ENCODE measurements at regions not wholly inside any gene's neighbourhood (a gene's known extent, or its start where the extent isn't known, plus 50 kb on each side); places are given as distances from the start of the nearest gene placed in this dataset.

GRCh38 chr4:149108626-149109025, 666.4 kb upstream of the NR3C2 start:
- no peaks in the 10 kb centered on the region for H3K4me1 ChIP-seq (ENCODE audit: control insufficient read depth, insufficient read depth, low read length)
- no peaks in the 10 kb centered on the region for H3K27me3 ChIP-seq (ENCODE audit: control insufficient read depth, insufficient read depth, low read length)
- H3K9ac ChIP-seq (ENCODE audit: low read length): no peak overlapping the region
- no peaks in the 10 kb centered on the region for H3K36me3 ChIP-seq (ENCODE audit: control insufficient read depth, insufficient read depth, low read length)
- no peak overlapping the region for H3K27ac ChIP-seq (ENCODE audit: low read depth, low read length)
- no peak overlapping the region for H3K4me3 ChIP-seq (ENCODE audit: low read length)

DNA sequence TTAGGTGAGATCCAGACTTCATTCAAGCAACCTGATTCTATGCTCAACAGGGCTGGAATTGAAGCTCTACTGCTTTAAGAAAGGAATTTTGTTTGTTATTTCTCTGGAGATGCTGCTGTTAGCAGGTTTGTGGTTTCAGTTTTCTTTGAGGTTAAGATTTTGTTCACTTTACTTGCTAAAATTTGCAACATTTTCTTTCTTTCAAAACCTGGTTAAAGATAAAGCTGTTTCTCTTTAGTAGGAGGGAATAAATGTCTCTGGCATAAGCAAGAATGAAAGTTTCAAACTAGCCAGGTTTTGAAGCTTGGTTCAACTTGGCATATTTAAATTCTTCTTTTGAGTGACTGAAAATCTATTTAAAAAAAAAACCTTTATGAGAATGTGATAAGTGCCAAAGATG, 660.6 kb upstream of the NR3C2 start:
- Histone ChIP-seq H3K36me3 (ENCODE audit: control insufficient read depth, insufficient read depth, low read length) (no peaks in the 10 kb centered on the region), H3K4me1 (ENCODE audit: control insufficient read depth, insufficient read depth, low read length) (no peaks in the 10 kb centered on the region), H3K4me3 (ENCODE audit: low read length) (no peak overlapping the region), H3K9ac (ENCODE audit: low read length) (no peak overlapping the region), H3K27ac (ENCODE audit: low read depth, low read length) (no peak overlapping the region), H3K27me3 (ENCODE audit: control insufficient read depth, insufficient read depth, low read length) (no peaks in the 10 kb centered on the region)

DNA sequence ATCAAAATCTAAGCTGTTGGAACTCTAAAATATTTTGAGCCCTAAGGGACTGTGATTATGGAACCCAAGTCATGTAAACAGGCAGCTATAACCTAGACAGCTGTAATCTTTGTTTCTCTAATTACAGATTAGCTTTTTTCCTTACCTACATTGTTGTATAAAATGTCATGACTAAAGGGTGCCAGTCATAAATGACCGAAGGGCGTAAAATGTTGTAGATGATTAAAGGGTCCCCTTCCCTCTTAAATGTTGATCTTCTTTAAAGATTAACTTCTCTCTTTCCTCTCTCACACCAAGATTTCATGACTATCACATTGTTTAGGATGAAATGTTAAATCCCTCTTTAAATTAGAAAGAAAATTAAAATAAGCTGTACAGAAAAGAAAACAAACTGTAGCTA, 659.4 kb upstream of the NR3C2 start:
- H3K27me3 ChIP-seq (ENCODE audit: control insufficient read depth, insufficient read depth, low read length): no peaks in the 10 kb centered on the region
- no peak overlapping the region for H3K27ac ChIP-seq (ENCODE audit: low read depth, low read length)
- no peak overlapping the region for H3K9ac ChIP-seq (ENCODE audit: low read length)
- no peak overlapping the region for H3K4me3 ChIP-seq (ENCODE audit: low read length)
- no peaks in the 10 kb centered on the region for H3K4me1 ChIP-seq (ENCODE audit: control insufficient read depth, insufficient read depth, low read length)
- H3K36me3 ChIP-seq (ENCODE audit: control insufficient read depth, insufficient read depth, low read length): no peaks in the 10 kb centered on the region

- no peak overlapping the region for H3K27ac ChIP-seq (ENCODE audit: low read depth, low read length)
- no peaks in the 10 kb centered on the region for H3K36me3 ChIP-seq (ENCODE audit: control insufficient read depth, insufficient read depth, low read length)
- H3K9ac ChIP-seq (ENCODE audit: low read length): no peak overlapping the region
- H3K4me1 ChIP-seq (ENCODE audit: control insufficient read depth, insufficient read depth, low read length): no peaks in the 10 kb centered on the region
- no peaks in the 10 kb centered on the region for H3K27me3 ChIP-seq (ENCODE audit: control insufficient read depth, insufficient read depth, low read length)
- H3K4me3 ChIP-seq (ENCODE audit: low read length): no peak overlapping the region
These were observed 653.6 kb upstream of the NR3C2 start for GRCh38 chr4:149095811-149096210.

GRCh38 chr4:149095001-149095400, 652.8 kb upstream of the NR3C2 start:
- no peaks in the 10 kb centered on the region for H3K4me1 ChIP-seq (ENCODE audit: control insufficient read depth, insufficient read depth, low read length)
- no peaks in the 10 kb centered on the region for H3K36me3 ChIP-seq (ENCODE audit: control insufficient read depth, insufficient read depth, low read length)
- no peaks in the 10 kb centered on the region for H3K27me3 ChIP-seq (ENCODE audit: control insufficient read depth, insufficient read depth, low read length)

GRCh38 chr4:149084144-149084543, 641.9 kb upstream of the NR3C2 start:
- Histone ChIP-seq H3K9ac (ENCODE audit: low read length) (no peak overlapping the region), H3K27me3 (ENCODE audit: control insufficient read depth, insufficient read depth, low read length) (no peaks in the 10 kb centered on the region), H3K4me1 (ENCODE audit: control insufficient read depth, insufficient read depth, low read length) (no peaks in the 10 kb centered on the region), H3K27ac (ENCODE audit: low read depth, low read length) (no peak overlapping the region), H3K36me3 (ENCODE audit: control insufficient read depth, insufficient read depth, low read length) (no peaks in the 10 kb centered on the region), H3K4me3 (ENCODE audit: low read length) (no peak overlapping the region)

More at GRCh38 chr4:149095001-149095400, 652.8 kb upstream of the NR3C2 start:
- no peak overlapping the region for H3K27ac ChIP-seq (ENCODE audit: low read depth, low read length)
- H3K9ac ChIP-seq (ENCODE audit: low read length): no peak overlapping the region
- H3K4me3 ChIP-seq (ENCODE audit: low read length): no peak overlapping the region

DNA sequence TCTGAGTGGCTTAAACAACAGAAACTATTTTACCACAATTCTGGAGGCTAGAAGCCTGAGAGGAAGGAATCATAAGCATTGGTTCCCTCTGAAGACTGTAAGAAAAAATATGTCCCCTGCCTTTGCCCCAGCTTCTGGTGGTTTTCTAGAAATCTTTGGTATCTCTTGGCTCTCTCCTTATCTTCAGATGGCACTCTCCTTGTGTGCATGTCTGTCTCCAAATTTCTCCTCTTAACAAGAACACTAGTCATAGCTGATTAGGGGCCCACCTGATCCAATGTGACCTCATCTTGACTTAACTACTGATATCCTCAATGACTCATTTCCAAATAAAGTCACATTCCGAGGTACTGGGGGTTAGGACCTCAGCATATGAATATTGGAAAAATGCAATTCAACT, 635.0 kb upstream of the NR3C2 start:
- H3K4me1 ChIP-seq (ENCODE audit: control insufficient read depth, insufficient read depth, low read length): peaks cover 2% of the 10 kb centered on the region
- H3K36me3 ChIP-seq (ENCODE audit: control insufficient read depth, insufficient read depth, low read length): no peaks in the 10 kb centered on the region
- H3K27ac ChIP-seq (ENCODE audit: low read depth, low read length): no peak overlapping the region
- no peak overlapping the region for H3K9ac ChIP-seq (ENCODE audit: low read length)
- no peak overlapping the region for H3K4me3 ChIP-seq (ENCODE audit: low read length)
- H3K27me3 ChIP-seq (ENCODE audit: control insufficient read depth, insufficient read depth, low read length): no peaks in the 10 kb centered on the region

- H3K36me3 ChIP-seq (ENCODE audit: control insufficient read depth, insufficient read depth, low read length): no peaks in the 10 kb centered on the region
These were observed 634.2 kb upstream of the NR3C2 start for GRCh38 chr4:149076401-149076800.

GRCh38 chr4:149072384-149072783, 630.2 kb upstream of the NR3C2 start:
- H3K4me1 ChIP-seq (ENCODE audit: control insufficient read depth, insufficient read depth, low read length): peaks cover 2% of the 10 kb centered on the region
- H3K9ac ChIP-seq (ENCODE audit: low read length): no peak overlapping the region
- H3K27me3 ChIP-seq (ENCODE audit: control insufficient read depth, insufficient read depth, low read length): no peaks in the 10 kb centered on the region
- no peak overlapping the region for H3K27ac ChIP-seq (ENCODE audit: low read depth, low read length)
- no peak overlapping the region for H3K4me3 ChIP-seq (ENCODE audit: low read length)
- no peaks in the 10 kb centered on the region for H3K36me3 ChIP-seq (ENCODE audit: control insufficient read depth, insufficient read depth, low read length)

More at GRCh38 chr4:149076401-149076800, 634.2 kb upstream of the NR3C2 start:
- Histone ChIP-seq H3K9ac (ENCODE audit: low read length) (no peak overlapping the region), H3K4me3 (ENCODE audit: low read length) (no peak overlapping the region), H3K4me1 (ENCODE audit: control insufficient read depth, insufficient read depth, low read length) (peaks cover 2% of the 10 kb centered on the region), H3K27ac (ENCODE audit: low read depth, low read length) (no peak overlapping the region), H3K27me3 (ENCODE audit: control insufficient read depth, insufficient read depth, low read length) (no peaks in the 10 kb centered on the region)

GRCh38 chr4:149065753-149066152, 623.5 kb upstream of the NR3C2 start:
- Histone ChIP-seq H3K27me3 (ENCODE audit: control insufficient read depth, insufficient read depth, low read length) (no peaks in the 10 kb centered on the region), H3K27ac (ENCODE audit: low read depth, low read length) (no peak overlapping the region), H3K36me3 (ENCODE audit: control insufficient read depth, insufficient read depth, low read length) (no peaks in the 10 kb centered on the region)

DNA sequence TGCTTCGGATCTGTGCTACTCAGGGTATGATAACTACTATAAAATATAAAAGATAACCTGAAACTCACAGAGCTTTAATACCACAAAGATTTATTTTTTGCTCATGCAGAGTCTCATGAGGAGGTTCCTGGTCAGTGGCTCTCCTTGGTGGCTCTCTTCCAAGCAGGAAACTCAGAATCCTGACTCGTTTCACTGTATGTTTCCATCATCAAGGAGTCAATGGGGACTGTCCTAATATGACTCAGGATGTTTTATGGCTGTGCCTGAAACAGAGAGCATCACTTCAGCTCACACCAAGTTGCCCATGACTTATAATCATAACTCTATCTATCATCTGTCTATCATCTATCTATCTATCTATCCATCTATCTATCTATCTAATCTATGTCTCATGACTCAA, 620.8 kb upstream of the NR3C2 start:
- Histone ChIP-seq H3K9ac (ENCODE audit: low read length) (no peak overlapping the region), H3K27me3 (ENCODE audit: control insufficient read depth, insufficient read depth, low read length) (no peaks in the 10 kb centered on the region), H3K4me1 (ENCODE audit: control insufficient read depth, insufficient read depth, low read length) (no peaks in the 10 kb centered on the region), H3K36me3 (ENCODE audit: control insufficient read depth, insufficient read depth, low read length) (no peaks in the 10 kb centered on the region), H3K27ac (ENCODE audit: low read depth, low read length) (no peak overlapping the region), H3K4me3 (ENCODE audit: low read length) (no peak overlapping the region)

More at GRCh38 chr4:149065753-149066152, 623.5 kb upstream of the NR3C2 start:
- Histone ChIP-seq H3K9ac (ENCODE audit: low read length) (no peak overlapping the region), H3K4me3 (ENCODE audit: low read length) (no peak overlapping the region), H3K4me1 (ENCODE audit: control insufficient read depth, insufficient read depth, low read length) (no peaks in the 10 kb centered on the region)

DNA sequence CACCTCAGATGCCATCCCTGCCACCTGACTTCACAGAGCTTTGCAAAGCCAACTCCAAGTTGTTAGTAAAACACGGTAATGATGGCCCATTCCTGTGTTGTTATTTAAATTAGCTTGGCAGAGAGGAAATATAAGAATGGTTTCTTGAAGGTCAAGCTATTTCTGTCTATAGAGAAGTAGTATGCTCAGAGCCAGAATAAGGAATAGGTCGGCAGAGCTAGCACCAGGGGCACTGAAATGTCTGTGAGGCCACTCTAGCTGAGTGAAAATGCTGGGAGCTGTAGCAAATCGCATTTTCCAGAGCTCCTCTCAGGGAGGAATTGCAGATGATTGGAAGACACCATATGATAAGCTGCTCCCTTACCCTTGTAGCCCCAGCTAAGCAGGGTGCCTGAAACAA, 615.4 kb upstream of the NR3C2 start:
- no peaks in the 10 kb centered on the region for H3K4me1 ChIP-seq (ENCODE audit: control insufficient read depth, insufficient read depth, low read length)
- H3K9ac ChIP-seq (ENCODE audit: low read length): no peak overlapping the region
- no peak overlapping the region for H3K27ac ChIP-seq (ENCODE audit: low read depth, low read length)
- H3K4me3 ChIP-seq (ENCODE audit: low read length): no peak overlapping the region
- H3K27me3 ChIP-seq (ENCODE audit: control insufficient read depth, insufficient read depth, low read length): no peaks in the 10 kb centered on the region
- H3K36me3 ChIP-seq (ENCODE audit: control insufficient read depth, insufficient read depth, low read length): no peaks in the 10 kb centered on the region

- Histone ChIP-seq H3K27ac (ENCODE audit: low read depth, low read length) (no peak overlapping the region), H3K4me1 (ENCODE audit: control insufficient read depth, insufficient read depth, low read length) (no peaks in the 10 kb centered on the region), H3K36me3 (ENCODE audit: control insufficient read depth, insufficient read depth, low read length) (no peaks in the 10 kb centered on the region), H3K27me3 (ENCODE audit: control insufficient read depth, insufficient read depth, low read length) (no peaks in the 10 kb centered on the region), H3K4me3 (ENCODE audit: low read length) (no peak overlapping the region), H3K9ac (ENCODE audit: low read length) (no peak overlapping the region)
These were observed 614.4 kb upstream of the NR3C2 start for GRCh38 chr4:149056615-149057014.
